ENCODE measurements at regions not wholly inside any gene's neighbourhood (a gene's known extent, or its start where the extent isn't known, plus 50 kb on each side); places are given as distances from the start of the nearest gene placed in this dataset.

GRCh38 chr1:64417803-64418202, 52.1 kb upstream of the CACHD1 start:
- TF ChIP-seq RAD21 (IDR thresholded peaks at IDR 0.05; ENCODE audit: low read depth) (no peak), REST (IDR thresholded peaks at IDR 0.05; ENCODE audit: low read depth) (no peak), CTCF (IDR thresholded peaks at IDR 0.05 in 2 of 3, conservative IDR thresholded peaks at IDR 0.05 in 1 of 3; ENCODE audit: borderline replicate concordance in 1 of 3, insufficient read depth in 1 of 3, low read depth in 2 of 3, low read length in 2 of 3) (no peak), EGR1 (IDR thresholded peaks at IDR 0.05; ENCODE audit: low read depth) (no peak), POLR2A (IDR thresholded peaks at IDR 0.05; ENCODE audit: borderline replicate concordance, extremely low read depth, insufficient read depth, insufficient read length) (no peak), ATF3 (IDR thresholded peaks at IDR 0.05) (no peak), SIN3A (IDR thresholded peaks at IDR 0.05; ENCODE audit: low read depth) (no peak), TCF7L2 (IDR thresholded peaks at IDR 0.05; ENCODE audit: borderline replicate concordance, extremely low read depth, insufficient read depth, insufficient read length) (no peak), EZH2phosphoT487 (IDR thresholded peaks at IDR 0.05; ENCODE audit: borderline replicate concordance) (no peak), ZFX (IDR thresholded peaks at IDR 0.05) (no peak)
